ENCODE measurements at regions not wholly inside any gene's neighbourhood (a gene's known extent, or its start where the extent isn't known, plus 50 kb on each side); places are given as distances from the start of the nearest gene placed in this dataset.

DNA sequence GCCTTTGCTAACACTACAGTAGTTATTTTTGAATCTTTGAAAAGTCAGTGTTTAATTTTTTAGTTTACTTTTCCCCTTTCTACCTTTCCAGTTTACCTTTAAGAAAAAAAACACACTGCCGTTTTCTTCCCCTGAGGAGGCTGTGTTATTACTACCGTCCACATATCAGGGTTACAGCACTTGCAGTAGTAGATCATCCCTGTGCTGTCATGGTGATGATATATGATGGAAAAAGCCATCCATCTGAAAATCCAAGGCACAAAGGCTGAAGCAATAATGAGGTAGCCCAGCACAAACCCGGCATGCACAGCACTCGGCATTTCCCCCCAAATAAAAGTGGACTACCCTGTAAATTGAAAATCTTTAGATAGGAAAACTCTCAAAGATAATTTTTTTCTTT is 258.7 kb downstream of the CXXC4 start:
- Histone ChIP-seq H3K4me1 (ENCODE audit: insufficient read depth, low read length) (no peaks in the 10 kb centered on the region), H3K4me2 (ENCODE audit: low read length) (no peak overlapping the region), H3K79me2 (ENCODE audit: insufficient read depth, low read length) (no peaks in the 10 kb centered on the region), H3K9me3 (ENCODE audit: insufficient read depth, low read depth, low read length) (no peaks in the 10 kb centered on the region), H4K20me1 (ENCODE audit: insufficient read depth, low read length) (no peaks in the 10 kb centered on the region), H2AFZ (ENCODE audit: low read depth, low read length) (no peak overlapping the region), H3K27ac (ENCODE audit: low read depth, low read length) (no peak overlapping the region), H3K4me3 (ENCODE audit: insufficient read depth, low read depth, low read length) (no peak overlapping the region), H3K9ac (ENCODE audit: low read length) (no peak overlapping the region), H3K36me3 (ENCODE audit: insufficient read depth, low read length) (no peaks in the 10 kb centered on the region), H3K27me3 (ENCODE audit: insufficient read depth, low read length) (no peaks in the 10 kb centered on the region)
- no peaks in the 10 kb centered on the region for H3K27me3 Mint-ChIP-seq (ENCODE audit: low read depth, unreplicated experiment)
- H3K9me3 Mint-ChIP-seq (ENCODE audit: unreplicated experiment): no peaks in the 10 kb centered on the region
- no peak overlapping the region for H3K4me3 Mint-ChIP-seq (ENCODE audit: unreplicated experiment)
- H3K4me1 Mint-ChIP-seq (ENCODE audit: low read depth, unreplicated experiment): no peaks in the 10 kb centered on the region
- DNase-seq (ENCODE audit: low read depth) (no peak), FAIRE-seq (no peak)
- H3K36me3 Mint-ChIP-seq (ENCODE audit: low read depth, unreplicated experiment): no peaks in the 10 kb centered on the region
- TF ChIP-seq, protein P1, sequence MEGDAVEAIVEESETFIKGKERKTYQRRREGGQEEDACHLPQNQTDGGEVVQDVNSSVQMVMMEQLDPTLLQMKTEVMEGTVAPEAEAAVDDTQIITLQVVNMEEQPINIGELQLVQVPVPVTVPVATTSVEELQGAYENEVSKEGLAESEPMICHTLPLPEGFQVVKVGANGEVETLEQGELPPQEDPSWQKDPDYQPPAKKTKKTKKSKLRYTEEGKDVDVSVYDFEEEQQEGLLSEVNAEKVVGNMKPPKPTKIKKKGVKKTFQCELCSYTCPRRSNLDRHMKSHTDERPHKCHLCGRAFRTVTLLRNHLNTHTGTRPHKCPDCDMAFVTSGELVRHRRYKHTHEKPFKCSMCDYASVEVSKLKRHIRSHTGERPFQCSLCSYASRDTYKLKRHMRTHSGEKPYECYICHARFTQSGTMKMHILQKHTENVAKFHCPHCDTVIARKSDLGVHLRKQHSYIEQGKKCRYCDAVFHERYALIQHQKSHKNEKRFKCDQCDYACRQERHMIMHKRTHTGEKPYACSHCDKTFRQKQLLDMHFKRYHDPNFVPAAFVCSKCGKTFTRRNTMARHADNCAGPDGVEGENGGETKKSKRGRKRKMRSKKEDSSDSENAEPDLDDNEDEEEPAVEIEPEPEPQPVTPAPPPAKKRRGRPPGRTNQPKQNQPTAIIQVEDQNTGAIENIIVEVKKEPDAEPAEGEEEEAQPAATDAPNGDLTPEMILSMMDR (IDR thresholded peaks at IDR 0.05; ENCODE audit: insufficient read depth, low read depth, low read length): no peak
- no peak for TF ChIP-seq EZH2 (IDR thresholded peaks at IDR 0.05; ENCODE audit: insufficient read depth, low read length)
- no peak overlapping the region for H3K27ac Mint-ChIP-seq (ENCODE audit: unreplicated experiment)

DNA sequence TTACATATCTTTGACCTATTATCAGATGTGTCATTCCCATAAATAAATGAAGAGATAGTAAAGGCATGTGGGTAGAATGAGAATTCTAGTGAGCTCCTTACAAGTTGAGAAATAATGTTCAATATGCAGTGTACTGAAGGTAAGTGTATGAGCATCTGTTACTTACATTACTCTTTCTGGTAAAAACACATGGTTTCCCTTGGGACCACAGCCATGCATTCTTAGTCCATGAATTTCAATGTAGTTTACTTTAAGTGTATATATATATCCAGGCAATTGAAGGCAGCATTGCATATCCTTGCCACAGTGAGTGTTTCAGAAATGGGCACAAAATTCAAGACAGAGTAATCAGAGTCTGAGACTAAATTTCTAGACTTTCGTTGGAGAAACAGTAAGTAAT is 277.2 kb downstream of the CXXC4 start:
- Histone ChIP-seq H2AFZ (ENCODE audit: low read depth, low read length) (no peak overlapping the region), H3K27me3 (ENCODE audit: insufficient read depth, low read length) (no peaks in the 10 kb centered on the region), H3K27ac (ENCODE audit: low read depth, low read length) (no peak overlapping the region), H3K9ac (ENCODE audit: low read length) (no peak overlapping the region), H3K4me1 (ENCODE audit: insufficient read depth, low read length) (no peaks in the 10 kb centered on the region), H3K36me3 (ENCODE audit: insufficient read depth, low read length) (no peaks in the 10 kb centered on the region), H3K4me2 (ENCODE audit: low read length) (no peak overlapping the region), H3K79me2 (ENCODE audit: insufficient read depth, low read length) (no peaks in the 10 kb centered on the region), H4K20me1 (ENCODE audit: insufficient read depth, low read length) (no peaks in the 10 kb centered on the region), H3K4me3 (ENCODE audit: insufficient read depth, low read depth, low read length) (no peak overlapping the region), H3K9me3 (ENCODE audit: insufficient read depth, low read depth, low read length) (no peaks in the 10 kb centered on the region)
- no peak for FAIRE-seq
- no peaks in the 10 kb centered on the region for H3K36me3 Mint-ChIP-seq (ENCODE audit: low read depth, unreplicated experiment)
- no peak overlapping the region for H3K27ac Mint-ChIP-seq (ENCODE audit: unreplicated experiment)
- DNase-seq (ENCODE audit: low read depth): no peak
- H3K4me3 Mint-ChIP-seq (ENCODE audit: unreplicated experiment): no peak overlapping the region
- no peak for TF ChIP-seq EZH2 (IDR thresholded peaks at IDR 0.05; ENCODE audit: insufficient read depth, low read length)
- TF ChIP-seq, protein P1 (IDR thresholded peaks at IDR 0.05; ENCODE audit: insufficient read depth, low read depth, low read length): no peak
- H3K9me3 Mint-ChIP-seq (ENCODE audit: unreplicated experiment): no peaks in the 10 kb centered on the region
- H3K27me3 Mint-ChIP-seq (ENCODE audit: low read depth, unreplicated experiment): no peaks in the 10 kb centered on the region
- H3K4me1 Mint-ChIP-seq (ENCODE audit: low read depth, unreplicated experiment): no peaks in the 10 kb centered on the region

- Histone ChIP-seq H3K9me3 (ENCODE audit: insufficient read depth, low read depth, low read length) (no peaks in the 10 kb centered on the region), H3K4me3 (ENCODE audit: insufficient read depth, low read depth, low read length) (no peak overlapping the region), H3K9ac (ENCODE audit: low read length) (no peak overlapping the region), H4K20me1 (ENCODE audit: insufficient read depth, low read length) (no peaks in the 10 kb centered on the region), H3K27me3 (ENCODE audit: insufficient read depth, low read length) (no peaks in the 10 kb centered on the region), H2AFZ (ENCODE audit: low read depth, low read length) (no peak overlapping the region), H3K27ac (ENCODE audit: low read depth, low read length) (no peak overlapping the region), H3K36me3 (ENCODE audit: insufficient read depth, low read length) (no peaks in the 10 kb centered on the region), H3K79me2 (ENCODE audit: insufficient read depth, low read length) (no peaks in the 10 kb centered on the region), H3K4me1 (ENCODE audit: insufficient read depth, low read length) (no peaks in the 10 kb centered on the region), H3K4me2 (ENCODE audit: low read length) (no peak overlapping the region)
- Mint-ChIP-seq H3K27me3 (ENCODE audit: low read depth, unreplicated experiment) (no peaks in the 10 kb centered on the region), H3K36me3 (ENCODE audit: low read depth, unreplicated experiment) (no peaks in the 10 kb centered on the region), H3K4me1 (ENCODE audit: low read depth, unreplicated experiment) (no peaks in the 10 kb centered on the region), H3K4me3 (ENCODE audit: unreplicated experiment) (no peak overlapping the region), H3K27ac (ENCODE audit: unreplicated experiment) (no peak overlapping the region), H3K9me3 (ENCODE audit: unreplicated experiment) (no peaks in the 10 kb centered on the region)
- FAIRE-seq (no peak), DNase-seq (ENCODE audit: low read depth) (no peak)
- TF ChIP-seq EZH2 (IDR thresholded peaks at IDR 0.05; ENCODE audit: insufficient read depth, low read length): no peak
- TF ChIP-seq, protein P1 (IDR thresholded peaks at IDR 0.05; ENCODE audit: insufficient read depth, low read depth, low read length): no peak
Observed at GRCh38 chr4:104211657-104212056, 283.0 kb downstream of the CXXC4 start.
